ENCODE measurements at regions not wholly inside any gene's neighbourhood (a gene's known extent, or its start where the extent isn't known, plus 50 kb on each side); places are given as distances from the start of the nearest gene placed in this dataset.
"Not testable (repeated sequence)": the region's sequence is repeated elsewhere in the genome, so short reads cannot be mapped to it uniquely, and the experiment has no call there.

DNA sequence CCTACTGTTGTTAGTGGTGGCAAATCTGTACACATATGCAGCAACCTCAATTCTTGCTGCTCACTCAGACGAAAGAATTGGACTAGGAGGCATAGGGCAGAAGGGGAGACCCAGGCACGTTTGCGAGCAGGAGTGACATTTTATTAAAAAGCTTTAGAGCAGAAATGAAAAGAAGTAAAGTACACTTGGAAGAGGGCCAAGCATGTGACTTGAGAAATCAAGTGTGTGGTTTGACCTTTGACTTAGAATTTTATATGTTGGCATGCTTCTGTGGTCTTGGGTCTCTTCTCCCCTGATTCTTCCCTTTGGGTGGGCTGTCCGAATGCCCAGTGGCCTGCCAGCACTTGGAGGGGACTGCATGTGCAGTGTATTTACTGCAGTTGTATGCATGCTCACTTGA is 205.5 kb upstream of the SEMA3D start:
- DNase-seq: no peak

DNA sequence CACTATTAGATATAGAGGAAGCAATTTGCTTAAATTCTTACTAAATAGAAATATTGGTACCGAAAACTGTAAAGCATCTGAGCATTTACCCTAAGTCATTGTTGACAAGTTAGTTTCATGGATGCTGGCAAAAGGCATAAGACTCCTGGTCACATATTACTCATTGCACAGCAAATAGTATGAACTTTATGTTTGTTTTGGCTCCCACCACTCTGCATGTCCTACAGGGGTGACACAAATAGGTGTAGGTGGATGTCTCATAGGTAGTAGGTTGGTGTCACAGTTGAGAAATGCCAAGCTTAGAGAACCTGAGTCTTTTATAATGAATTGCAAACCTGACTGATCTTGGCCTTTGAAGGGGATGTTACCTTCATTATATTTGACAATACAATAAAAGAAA is 199.6 kb upstream of the SEMA3D start:
- no peak for DNase-seq

DNA sequence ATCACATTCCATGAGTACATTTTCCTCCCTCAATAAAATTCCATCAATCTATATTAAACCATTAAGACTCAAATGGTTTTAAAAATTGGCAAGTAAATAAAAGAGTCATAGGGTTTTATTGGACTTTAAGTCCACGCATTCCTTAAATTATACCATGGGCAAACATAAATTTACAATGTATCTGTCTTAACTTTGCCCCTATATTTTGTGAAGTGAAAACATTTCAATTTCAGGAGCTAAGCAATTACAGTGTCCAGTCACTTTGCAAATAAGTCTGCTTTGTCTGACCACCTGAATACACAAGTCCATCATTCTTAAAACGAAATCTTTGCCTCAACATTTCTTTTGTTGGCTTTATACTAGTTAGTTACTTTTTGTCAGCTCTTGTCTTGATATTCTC is 197.5 kb upstream of the SEMA3D start:
- DNase-seq: no peak

DNA sequence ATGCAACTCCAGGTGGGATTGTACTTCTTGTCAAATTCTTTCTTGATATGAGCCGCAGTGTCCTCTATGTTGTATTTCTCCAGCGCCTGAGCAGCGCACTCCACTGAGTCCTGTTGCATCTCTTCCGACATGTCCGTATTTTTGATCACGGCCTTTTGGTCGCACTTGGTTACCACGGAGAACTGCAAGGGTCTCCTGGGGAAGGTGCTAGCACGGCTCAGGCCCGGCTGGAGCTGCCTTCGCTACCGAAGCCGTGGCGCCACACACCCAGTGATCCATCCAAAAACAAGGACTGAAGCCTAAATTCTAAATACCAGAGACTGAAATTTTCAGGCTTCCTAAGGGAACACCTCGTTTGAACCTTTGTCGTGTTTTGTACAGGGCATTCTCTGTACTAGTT is 194.4 kb upstream of the SEMA3D start:
- DNase-seq: no peak

DNA sequence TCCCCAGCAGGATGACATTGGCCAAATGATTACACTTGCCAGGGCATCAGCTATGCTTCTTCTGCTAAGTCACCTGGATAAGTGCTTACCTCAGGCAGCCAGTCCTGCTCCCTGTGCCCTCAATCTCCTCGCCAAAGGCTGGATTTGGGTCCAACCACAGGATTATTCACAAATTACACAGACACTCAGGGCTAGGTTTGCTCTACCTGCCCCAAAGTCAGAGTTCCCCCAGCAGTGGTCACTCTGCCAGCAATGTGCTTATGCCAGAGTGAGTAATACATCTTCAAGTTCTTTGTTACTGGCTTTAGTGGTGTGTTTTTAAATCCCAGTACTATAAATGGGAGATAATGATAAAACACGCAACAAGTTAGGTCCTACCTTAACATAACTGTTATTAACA is 189.7 kb upstream of the SEMA3D start:
- DNase-seq: no peak

DNA sequence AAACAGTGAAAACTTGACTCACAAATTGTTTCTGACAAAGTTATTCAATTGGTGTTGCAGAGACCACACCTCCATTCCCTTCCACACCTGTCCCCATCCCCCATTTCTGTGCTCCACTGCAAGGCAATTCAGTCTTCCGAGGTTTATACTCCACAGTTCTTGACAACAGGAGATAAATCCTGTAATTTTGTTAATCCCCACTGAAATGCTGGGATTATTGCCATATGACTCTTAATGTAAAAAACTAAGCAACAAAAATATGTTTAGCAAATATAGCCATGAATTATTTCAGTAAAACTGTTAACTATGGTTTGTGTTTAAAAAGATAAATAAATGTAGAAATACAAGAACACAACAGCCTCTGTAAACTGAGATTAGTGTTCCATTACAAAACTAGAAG is 170.1 kb upstream of the SEMA3D start:
- DNase-seq: no peak

DNA sequence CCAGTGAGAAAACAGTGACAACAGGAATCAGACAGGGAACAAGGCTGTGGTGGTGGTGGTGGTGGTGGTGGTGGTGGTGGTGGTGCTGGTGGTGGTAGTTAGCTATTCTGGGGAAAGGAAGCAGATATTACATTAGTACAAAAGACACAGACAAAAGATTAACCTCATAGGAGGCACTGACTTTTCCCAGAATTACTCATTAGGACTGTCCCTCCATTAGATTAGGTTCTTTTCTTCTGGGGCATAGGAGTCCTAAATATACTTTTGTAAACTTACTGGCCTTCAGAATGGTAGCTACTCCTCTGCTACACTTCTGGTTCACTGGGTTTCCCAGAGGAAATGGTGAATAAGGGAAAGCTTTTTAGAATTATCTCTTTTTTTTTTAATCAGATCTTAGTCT is 156.6 kb upstream of the SEMA3D start:
- no peak for DNase-seq

DNA sequence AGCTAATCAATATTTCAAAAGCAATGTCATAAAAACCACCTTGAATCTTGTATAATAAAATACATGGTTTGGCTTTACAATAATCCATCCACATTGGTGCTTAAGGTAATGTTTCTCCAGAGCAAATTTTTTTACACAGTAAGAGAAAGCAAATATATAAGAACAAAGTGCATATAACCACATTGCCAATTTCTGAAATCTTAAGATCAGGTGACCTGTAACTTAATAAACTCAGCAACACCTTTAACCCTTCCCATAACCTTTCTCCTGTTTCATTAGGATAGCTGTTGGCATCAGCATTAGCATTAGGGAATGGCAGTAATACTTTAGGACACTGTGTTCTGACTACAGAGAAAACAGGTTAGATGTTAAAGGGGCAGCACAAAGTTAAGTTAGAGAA is 155.9 kb upstream of the SEMA3D start:
- DNase-seq: no peak

DNA sequence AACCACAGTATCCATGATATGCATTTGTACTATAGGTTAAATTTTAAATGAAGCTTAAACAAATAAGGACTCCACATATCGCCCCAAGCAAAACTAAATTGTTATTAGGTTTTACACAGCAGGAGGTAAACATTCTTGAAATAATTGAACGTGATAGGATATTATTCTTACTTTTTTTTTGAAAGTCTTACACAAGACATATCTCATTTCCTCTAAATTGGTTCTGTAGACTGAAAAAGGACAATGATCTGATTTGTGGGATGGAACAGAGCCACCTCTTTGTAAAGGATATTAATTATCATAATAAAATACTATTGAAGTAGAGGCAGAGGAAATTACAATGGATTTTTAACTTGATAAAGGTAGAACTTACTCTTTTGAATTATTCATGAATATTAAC is 155.1 kb upstream of the SEMA3D start:
- no peak for DNase-seq

DNA sequence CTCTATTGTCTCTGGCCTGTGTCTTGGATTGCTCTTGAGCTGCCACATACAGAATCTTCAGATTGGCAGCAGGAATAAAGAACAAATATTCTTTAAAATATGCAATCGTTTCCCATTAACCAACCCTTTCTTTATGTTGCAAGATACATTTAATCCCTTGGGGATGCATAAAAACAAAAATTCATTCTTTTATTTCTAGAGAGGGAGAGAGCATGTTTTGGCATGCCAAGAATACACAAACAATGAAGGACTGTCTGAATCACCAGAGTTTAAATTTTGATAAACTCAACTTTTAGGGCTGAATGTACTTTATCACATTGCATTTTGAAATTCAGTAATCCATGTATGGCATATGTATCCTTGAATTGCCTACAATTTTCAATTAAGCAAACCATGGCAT is 154.3 kb upstream of the SEMA3D start:
- no peak for DNase-seq

DNA sequence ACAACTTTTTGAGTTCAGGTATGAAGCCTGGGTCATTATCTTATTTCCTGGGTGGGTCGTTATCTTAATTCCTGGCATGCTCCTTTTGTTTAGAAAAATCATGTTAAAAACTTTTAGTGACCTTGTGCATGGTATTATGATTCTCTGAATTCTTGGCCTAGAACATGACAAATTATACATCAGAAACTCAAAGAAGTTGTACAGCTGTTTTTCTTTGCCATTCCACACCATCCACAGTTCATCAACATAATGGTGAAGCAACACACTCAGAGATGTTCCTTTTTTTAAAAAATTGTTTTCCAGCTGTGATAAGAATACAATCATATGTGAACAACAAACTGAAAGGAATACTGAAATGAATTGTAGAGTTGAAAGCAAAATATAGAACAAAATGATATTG is 149.2 kb upstream of the SEMA3D start:
- no peak for DNase-seq

DNA sequence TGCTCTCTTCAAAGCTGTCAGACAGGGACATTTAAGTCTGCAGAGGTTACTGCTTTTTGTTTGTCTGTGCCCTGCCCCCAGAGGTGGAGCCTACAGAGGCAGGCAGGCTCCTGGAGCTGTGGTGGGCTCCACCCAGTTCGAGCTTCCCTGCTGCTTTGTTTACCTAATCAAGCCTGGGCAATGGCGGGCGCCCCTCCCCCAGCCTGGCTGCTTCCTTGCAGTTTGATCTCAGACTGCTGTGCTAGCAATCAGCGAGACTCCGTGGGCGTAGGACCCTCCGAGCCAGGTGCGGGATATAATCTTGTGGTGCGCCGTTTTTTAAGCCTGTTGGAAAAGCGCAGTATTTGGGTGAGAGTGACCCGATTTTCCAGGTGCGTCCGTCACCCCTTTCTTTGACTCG is 148.3 kb upstream of the SEMA3D start:
- DNase-seq: not testable (repeated sequence)

DNA sequence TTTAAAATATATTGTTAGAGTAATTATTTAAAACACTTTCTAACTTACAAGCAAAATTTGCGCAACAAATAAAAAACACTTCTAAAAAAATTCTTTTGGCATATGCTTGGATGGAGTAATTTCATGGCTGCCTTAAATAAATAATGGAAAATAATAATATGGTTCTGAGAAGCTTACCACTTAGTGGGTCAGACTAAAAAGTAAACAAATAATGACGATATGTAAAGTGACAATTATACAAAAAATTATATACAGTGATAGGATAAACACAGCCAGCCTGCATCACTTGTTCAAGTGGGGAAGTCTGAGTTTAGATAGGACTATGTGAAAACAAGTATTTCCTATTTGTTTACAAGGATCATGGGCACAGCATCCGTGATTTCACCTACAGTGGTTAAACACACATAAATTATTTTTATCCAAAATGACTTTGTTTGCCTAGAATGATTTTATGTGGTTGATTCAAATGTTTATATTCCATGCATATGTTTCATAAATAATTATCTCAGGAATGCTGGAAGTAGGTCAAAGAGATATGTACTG is 141.7 kb upstream of the SEMA3D start:
- no peak for DNase-seq

DNA sequence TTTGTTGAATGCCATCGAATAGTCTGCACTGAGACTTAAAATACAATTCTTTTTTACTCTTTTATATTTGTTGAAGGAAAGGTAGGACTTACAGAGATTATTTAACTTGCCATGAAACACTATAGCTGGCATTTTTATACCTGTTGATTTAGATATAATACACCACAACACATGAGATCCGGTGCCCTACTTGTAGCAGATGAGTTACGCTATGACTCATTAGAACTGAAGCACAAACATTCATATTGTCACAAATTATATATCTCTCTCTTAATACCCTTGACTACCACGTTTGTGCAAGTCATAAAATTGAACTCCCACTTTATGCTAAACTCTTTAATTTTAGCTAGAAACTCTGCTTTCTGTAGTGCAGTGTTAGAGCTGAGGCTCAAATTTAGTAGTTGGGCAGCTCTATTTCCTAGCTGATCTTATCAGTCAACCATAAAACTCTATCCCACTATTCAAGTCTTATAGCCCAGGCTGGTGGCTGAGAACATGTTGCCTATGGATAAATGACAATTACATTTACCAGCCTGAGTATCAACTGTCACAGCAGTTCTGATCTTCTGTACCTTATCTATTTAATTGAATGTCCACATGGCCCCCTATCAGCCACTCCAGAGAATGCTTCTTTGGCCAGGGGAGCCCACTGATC is 137.4 kb upstream of the SEMA3D start:
- no peak for DNase-seq

DNA sequence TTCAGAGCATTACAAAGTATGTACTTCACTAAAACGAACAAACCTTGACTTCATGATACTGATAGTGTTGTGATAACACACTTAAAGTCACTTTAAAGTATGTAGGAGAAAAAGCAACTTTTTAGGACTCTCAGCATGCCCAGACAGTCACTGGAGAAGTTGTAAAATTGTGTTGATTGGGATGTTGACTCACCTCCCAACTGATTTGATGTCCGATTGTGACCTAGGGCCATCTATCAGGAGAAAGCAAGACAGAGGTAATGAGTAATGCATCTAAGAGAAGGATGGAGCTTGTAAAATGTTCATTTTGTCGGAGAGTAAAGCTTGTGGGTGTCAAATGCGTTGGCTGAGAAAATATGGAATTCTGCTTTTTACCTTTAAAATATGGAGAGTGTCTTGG is 135.4 kb upstream of the SEMA3D start:
- no peak for DNase-seq

DNA sequence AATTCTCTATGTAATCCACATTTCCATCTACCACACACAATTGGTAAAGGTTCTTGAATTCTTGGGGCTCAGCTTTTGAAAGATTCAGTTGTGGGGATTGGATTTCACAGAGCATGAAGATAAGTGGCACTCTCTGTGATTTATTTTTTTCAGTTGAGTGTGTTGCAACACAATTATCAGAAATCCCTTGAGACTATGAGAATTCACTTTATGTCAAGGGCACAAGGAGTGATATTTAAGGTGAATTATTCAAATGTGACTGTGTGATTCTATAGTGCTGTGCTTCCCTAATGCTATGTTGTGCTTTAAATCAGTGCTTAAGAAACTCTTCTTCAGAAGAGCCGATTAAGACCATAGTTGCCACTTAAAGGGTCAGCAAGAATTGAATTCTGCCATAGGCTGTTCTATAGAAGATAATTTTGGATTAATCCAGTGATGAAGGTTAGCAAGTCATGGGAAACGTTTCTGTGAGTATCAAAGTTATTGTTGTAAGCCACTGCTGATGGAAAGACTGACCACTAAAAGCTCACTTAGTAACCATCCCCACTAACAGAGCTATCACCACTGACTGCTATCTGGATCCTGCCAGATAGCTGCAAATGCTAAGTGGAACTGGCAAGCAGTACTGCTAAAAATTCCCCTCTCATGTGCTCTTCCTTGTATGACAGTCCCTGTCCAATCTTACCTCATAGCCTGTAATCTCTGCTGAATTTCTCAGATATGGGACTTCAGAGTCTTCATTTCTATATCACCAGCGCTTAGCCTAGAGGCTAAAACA is 134.0 kb upstream of the SEMA3D start:
- no peak for DNase-seq

DNA sequence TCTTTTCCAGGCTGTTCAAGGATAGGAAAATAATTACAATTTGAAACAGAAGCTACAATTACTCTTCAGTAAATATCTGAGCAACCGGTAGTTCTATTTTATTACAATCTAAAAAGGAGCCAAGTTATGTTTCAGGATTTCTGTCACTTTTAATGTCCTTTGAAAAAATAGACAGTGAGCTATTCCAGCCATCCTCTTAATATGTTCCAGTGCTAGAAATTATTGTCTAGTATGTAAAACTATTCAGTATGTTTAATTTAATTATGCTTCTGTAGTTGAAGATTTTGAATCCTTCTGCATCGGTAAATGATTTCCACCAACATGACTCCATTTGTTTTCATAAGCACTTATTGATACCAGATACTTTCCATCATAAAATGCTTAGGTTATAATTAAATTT is 129.6 kb upstream of the SEMA3D start:
- no peak for DNase-seq

DNA sequence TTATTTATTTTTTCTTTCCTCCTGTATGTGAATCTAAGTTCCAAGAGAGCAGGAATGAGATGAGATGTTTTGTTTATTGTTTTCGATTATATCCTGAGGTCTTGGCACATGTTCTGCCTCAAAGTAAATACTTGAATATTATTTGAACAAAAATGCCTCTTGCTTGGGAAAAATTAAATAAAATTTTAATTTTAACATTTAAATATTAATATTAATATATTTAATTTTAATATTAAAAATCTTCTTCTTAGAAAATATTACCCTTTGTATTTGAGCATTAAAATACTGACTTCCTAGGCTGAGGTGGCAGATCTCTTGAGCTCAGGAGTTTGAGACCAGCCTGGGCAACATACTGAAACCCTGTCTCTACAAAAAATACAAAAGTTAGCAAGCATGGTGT is 123.4 kb upstream of the SEMA3D start:
- no peak for DNase-seq

DNA sequence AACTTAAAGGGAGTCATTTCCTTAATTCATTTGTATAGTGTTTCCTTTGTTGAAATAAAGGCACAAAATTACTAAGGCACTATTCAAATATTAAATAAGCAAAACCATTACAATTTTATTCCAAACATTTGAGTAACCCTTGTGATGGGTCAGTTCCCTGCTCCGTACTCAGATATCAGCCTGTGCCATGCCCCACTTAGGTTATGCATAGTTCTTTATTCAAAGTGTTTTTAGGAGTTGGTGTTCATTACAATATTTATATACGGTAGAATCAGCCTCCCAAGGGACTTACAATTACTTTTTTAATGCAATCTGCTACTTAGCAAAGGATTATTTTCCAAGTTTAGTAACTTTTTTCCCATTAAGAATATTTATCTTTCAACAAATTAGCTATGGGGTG is 119.3 kb upstream of the SEMA3D start:
- DNase-seq: no peak

DNA sequence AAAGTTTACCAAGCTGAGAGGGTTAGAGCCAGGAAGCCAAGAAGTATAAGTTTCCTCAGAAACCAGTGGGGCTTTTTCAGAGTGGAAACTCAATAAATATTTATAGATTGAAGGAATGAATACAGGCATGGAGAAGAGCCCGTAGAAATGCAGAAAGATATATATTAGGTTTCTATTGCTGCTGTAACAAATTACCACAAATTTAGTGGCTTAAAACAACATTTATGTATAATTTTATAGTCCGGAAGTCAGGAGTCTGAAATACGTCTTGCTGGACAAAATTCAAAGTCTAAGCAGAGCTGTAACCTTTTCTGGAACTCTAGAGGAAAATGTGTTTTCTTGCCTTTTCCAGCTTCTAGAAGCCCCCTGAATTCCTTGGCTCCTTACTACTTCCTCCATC is 107.3 kb upstream of the SEMA3D start:
- no peak for DNase-seq

DNA sequence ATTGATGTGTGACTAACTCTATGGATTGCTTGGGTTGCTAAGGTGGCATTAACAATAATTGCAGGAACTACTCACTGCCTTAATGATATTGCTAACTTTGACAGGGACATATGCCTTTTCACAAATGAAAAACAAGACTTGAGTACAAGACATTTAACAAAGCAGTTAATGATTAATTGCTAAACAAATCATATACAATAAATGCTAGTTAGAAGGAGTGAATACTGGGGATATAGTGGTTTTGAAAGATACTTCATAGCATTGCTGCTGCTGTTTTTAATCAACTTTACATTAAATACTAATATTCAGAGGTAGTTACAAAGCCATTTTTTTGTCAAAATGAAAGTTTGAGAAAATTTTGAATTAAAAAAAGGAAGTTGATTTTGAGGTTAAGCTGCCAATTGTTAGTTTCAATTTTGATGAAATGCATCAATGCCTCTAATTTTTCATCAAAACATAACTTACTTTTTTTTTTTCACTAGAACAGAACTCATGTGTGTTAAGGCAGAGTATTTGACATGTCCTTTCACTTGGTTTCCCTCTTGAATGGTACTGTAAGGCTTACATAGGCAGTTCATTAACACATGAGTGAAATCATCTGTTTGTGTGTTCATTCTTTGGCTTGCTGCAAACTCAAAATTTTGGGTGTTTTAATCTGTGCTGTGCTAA is 106.2 kb upstream of the SEMA3D start:
- DNase-seq: no peak

DNA sequence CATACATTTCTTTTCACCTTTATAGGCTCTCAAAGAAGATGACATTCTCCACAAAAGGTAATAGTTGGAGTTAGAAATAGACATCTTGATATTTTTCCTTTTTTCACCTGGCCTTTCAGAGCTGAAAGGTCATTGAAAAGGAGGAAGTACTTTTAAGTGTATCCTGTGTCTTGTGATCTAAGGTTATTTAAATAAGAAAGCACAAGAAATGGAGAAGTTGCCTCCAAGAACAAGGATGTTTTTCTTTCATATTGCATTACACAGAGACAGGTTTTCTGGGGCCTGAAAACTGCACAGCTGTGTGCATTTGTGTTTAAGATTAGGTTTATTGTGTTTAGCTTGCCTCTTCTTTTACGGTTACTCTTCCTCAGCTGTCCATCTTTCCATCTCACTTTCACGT is 103.4 kb upstream of the SEMA3D start:
- DNase-seq: no peak

DNA sequence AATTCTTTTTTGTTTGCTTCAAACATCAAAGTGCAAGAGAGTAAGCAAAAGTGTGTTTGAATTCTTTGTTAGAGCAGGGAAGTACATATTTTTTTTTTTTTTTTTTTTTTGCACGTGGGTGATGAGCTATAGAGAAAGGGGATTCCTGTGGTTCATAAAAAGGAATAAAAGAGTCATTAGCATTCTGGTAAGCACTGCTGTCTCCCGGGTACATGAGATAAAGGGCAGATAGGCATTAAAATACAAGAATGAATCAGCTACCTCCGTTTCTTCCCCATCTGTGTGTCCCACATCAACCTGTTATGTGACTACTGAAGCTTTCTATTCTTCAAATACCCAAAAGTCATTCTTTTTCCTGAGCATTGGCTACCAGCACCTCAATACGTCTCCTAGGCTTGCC is 102.4 kb upstream of the SEMA3D start:
- no peak for DNase-seq

All from stimulated activated CD4-positive, alpha-beta T cell treated with anti-CD3 and anti-CD28 coated beads, Interleukin-4, amount 100 ng/mL, for 24 hours (primary cell).